ENCODE measurements at regions not wholly inside any gene's neighbourhood (a gene's known extent, or its start where the extent isn't known, plus 50 kb on each side); places are given as distances from the start of the nearest gene placed in this dataset.

GRCh38 chr7:26553128-26553527 is 261.5 kb downstream of the SNX10 start:
- Histone ChIP-seq H3K4me2 (ENCODE audit: insufficient read depth in 1 of 2, low read depth in 2 of 2, low read length in 2 of 2) (no peak overlapping the region), H3K9ac (replicated peaks in 1 of 4; ENCODE audit: extremely low read depth in 1 of 4, low read depth in 3 of 4, low read length in 3 of 4) (no peak overlapping the region), H3K4me1 (replicated peaks in 1 of 4; ENCODE audit: control insufficient read depth in 3 of 4, insufficient read depth in 4 of 4, low read length in 3 of 4) (peaks cover 0 to 6% (median 0%) of the 10 kb centered on the region in 4 experiments; a peak in 4 of 7 replicates), H3K27me3 (replicated peaks in 1 of 4; ENCODE audit: control insufficient read depth in 3 of 4, extremely low read depth in 1 of 4, insufficient read depth in 3 of 4, low read length in 3 of 4) (no peaks in the 10 kb centered on the region), H2BK15ac (ENCODE audit: low read length) (no peak overlapping the region), H4K5ac (ENCODE audit: insufficient read length, low read depth, low read length) (no peak overlapping the region), H3K18ac (ENCODE audit: extremely low read depth, low read length) (no peak overlapping the region), H4K8ac (ENCODE audit: extremely low read depth, insufficient read depth, low read length) (no peak overlapping the region), H2AK5ac (ENCODE audit: low read depth, low read length) (no peak overlapping the region), H2BK5ac (ENCODE audit: low read depth, low read length) (no peak overlapping the region), H4K91ac (replicated peaks; ENCODE audit: insufficient read length, low read length) (no peak overlapping the region), H3K56ac (replicated peaks; ENCODE audit: insufficient read length, low read depth, low read length) (no peak overlapping the region), H3K79me2 (ENCODE audit: control insufficient read depth in 1 of 2, insufficient read depth in 2 of 2, low read length in 2 of 2) (no peaks in the 10 kb centered on the region), H3K14ac (ENCODE audit: insufficient read length) (no peak overlapping the region), H3K4ac (replicated peaks; ENCODE audit: insufficient read length, low read depth, low read length) (no peak overlapping the region), H3K79me1 (ENCODE audit: low read depth, low read length) (no peaks in the 10 kb centered on the region), H3K9me3 (ENCODE audit: insufficient read depth in 2 of 2, low read depth in 1 of 2, low read length in 1 of 2) (no peaks in the 10 kb centered on the region), H2BK120ac (replicated peaks; ENCODE audit: low read depth, low read length) (no peak overlapping the region), H2BK20ac (ENCODE audit: low read length) (no peak overlapping the region), H4K20me1 (replicated peaks in 1 of 2; ENCODE audit: control insufficient read depth in 1 of 2, insufficient read depth in 2 of 2, low read length in 2 of 2) (no peaks in the 10 kb centered on the region), H3K27ac (ENCODE audit: low read depth, low read length) (no peak overlapping the region), H2AFZ (ENCODE audit: low read length) (no peak overlapping the region), H2BK12ac (ENCODE audit: low read depth, low read length) (no peak overlapping the region), H3K23me2 (ENCODE audit: low read depth, low read length) (no peaks in the 10 kb centered on the region), H3K36me3 (ENCODE audit: control insufficient read depth in 2 of 4, insufficient read depth in 4 of 4, low read length in 3 of 4) (no peaks in the 10 kb centered on the region), H3K4me3 (ENCODE audit: extremely low read depth in 1 of 4, insufficient read depth in 2 of 4, low read depth in 3 of 4, low read length in 4 of 4) (no peak overlapping the region), H3K23ac (ENCODE audit: insufficient read length) (no peak overlapping the region)
- DNase-seq (ENCODE audit: low read depth in 1 of 2, low spot score in 2 of 2) (no peak), FAIRE-seq (no peak)
- ChIA-PET CTCF (ENCODE audit: partially characterized antibody) (interaction anchor here (0.6 to 1.7 kb wide), 4 partner anchors 8 to 1346 kb away, joined by 3 to 9 read pairs (median 6); no protein-coding TSS in a partner anchor), POLR2A (ENCODE audit: partially characterized antibody) (no interaction called here)
- 67% methylated on average over 2 of the region's 2 CpGs; no CpG with 5 or more reads in 1 of the 2 experiments for WGBS, 2 experiments (ENCODE audit: extremely low coverage in 1 of 2, insufficient coverage in 1 of 2, insufficient read length in 1 of 2, insufficient replicate concordance in 2 of 2, low coverage in 1 of 2, low lambda C conversion rate in 2 of 2, missing lambda C conversion rate in 1 of 2)
- TF ChIP-seq HDAC6 (IDR thresholded peaks at IDR 0.05; ENCODE audit: low read depth, low read length) = no peak
- no peak for TF ChIP-seq BCL11A (IDR thresholded peaks at IDR 0.05; ENCODE audit: low read depth in 2 of 2, low read length in 2 of 2)
- TF ChIP-seq BRCA1 (IDR thresholded peaks at IDR 0.05; ENCODE audit: low read depth, low read length) = no peak
- no peak for TF ChIP-seq TBP (IDR thresholded peaks at IDR 0.05; ENCODE audit: low read depth, low read length)
- TF ChIP-seq TAF1 (IDR thresholded peaks at IDR 0.05; ENCODE audit: low read depth, low read length) = no peak
- TF ChIP-seq ATF2 (IDR thresholded peaks at IDR 0.05; ENCODE audit: low read length) = no peak
- no peak for TF ChIP-seq SIX5 (IDR thresholded peaks at IDR 0.05; ENCODE audit: low read depth, low read length)
- TF ChIP-seq MAFK (IDR thresholded peaks at IDR 0.05; ENCODE audit: low read depth, low read length) = no peak
